ENCODE measurements at regions not wholly inside any gene's neighbourhood (a gene's known extent, or its start where the extent isn't known, plus 50 kb on each side); places are given as distances from the start of the nearest gene placed in this dataset.
"Not testable (repeated sequence)": the region's sequence is repeated elsewhere in the genome, so short reads cannot be mapped to it uniquely, and the experiment has no call there.

GRCh38 chr3:66937041-66937440 is 61.1 kb upstream of the KBTBD8 start:
- H3K9me3 ChIP-seq (ENCODE audit: control insufficient read depth, insufficient read depth, low read length); H3K27ac ChIP-seq (ENCODE audit: low read depth, low read length); H3K36me3 ChIP-seq (ENCODE audit: control insufficient read depth, insufficient read depth, low read length); H3K4me3 ChIP-seq (ENCODE audit: low read depth, low read length); H3K9ac ChIP-seq (ENCODE audit: low read depth, low read length); H3K27me3 ChIP-seq (ENCODE audit: control insufficient read depth, insufficient read depth, low read length): not testable (repeated sequence)
- peaks cover 48% of the 10 kb centered on the region for H3K4me1 ChIP-seq (ENCODE audit: control insufficient read depth, insufficient read depth, low read length)

DNA sequence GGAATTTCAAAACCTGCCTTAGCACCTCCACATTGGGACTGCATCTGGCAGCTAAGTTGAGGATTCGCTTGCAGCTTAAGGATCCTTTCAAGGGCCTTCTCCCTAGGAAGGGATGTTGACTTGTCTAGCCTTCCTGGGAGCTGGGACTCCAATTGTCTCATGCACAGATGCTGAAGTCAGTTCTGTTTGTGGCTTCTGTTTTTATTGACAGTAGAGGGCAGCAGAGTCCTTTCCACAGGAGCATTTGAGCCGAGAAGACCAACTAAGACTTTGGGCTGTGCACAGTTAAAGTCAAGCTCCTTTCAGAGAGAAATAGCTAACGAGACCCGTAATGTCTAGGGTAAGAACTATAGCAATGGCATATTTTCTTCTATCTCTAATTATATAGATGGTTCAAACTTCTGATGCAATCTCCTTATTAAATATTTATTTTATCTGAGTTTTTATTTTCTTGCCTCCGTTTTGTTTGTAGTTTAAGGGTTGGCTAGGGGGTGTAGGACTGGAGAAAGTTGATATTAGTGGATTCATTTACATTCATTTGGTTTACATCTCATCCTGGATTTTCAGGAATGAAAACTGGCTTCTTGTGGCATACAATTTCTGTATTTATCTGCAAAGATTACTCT is 59.7 kb upstream of the KBTBD8 start:
- no peak overlapping the region for H3K9ac ChIP-seq (ENCODE audit: low read depth, low read length)
- H3K36me3 ChIP-seq (ENCODE audit: control insufficient read depth, insufficient read depth, low read length) = no peaks in the 10 kb centered on the region
- H3K27ac ChIP-seq (ENCODE audit: low read depth, low read length) = no peak overlapping the region
- no peak overlapping the region; the same call in 1 of the 2 replicates for H3K4me3 ChIP-seq (ENCODE audit: low read depth, low read length)
- peaks cover 35% of the 10 kb centered on the region for H3K4me1 ChIP-seq (ENCODE audit: control insufficient read depth, insufficient read depth, low read length)
- H3K9me3 ChIP-seq (ENCODE audit: control insufficient read depth, insufficient read depth, low read length) = no peaks in the 10 kb centered on the region
- no peaks in the 10 kb centered on the region for H3K27me3 ChIP-seq (ENCODE audit: control insufficient read depth, insufficient read depth, low read length)

- H3K9ac ChIP-seq (ENCODE audit: low read depth, low read length) = no peak overlapping the region
- no peaks in the 10 kb centered on the region for H3K9me3 ChIP-seq (ENCODE audit: control insufficient read depth, insufficient read depth, low read length)
- H3K36me3 ChIP-seq (ENCODE audit: control insufficient read depth, insufficient read depth, low read length) = no peaks in the 10 kb centered on the region
- H3K4me3 ChIP-seq (ENCODE audit: low read depth, low read length) = no peak overlapping the region
- no peak overlapping the region for H3K27ac ChIP-seq (ENCODE audit: low read depth, low read length)
- H3K27me3 ChIP-seq (ENCODE audit: control insufficient read depth, insufficient read depth, low read length) = no peaks in the 10 kb centered on the region
- H3K4me1 ChIP-seq (ENCODE audit: control insufficient read depth, insufficient read depth, low read length) = no peaks in the 10 kb centered on the region
These were observed 50.1 kb upstream of the KBTBD8 start for GRCh38 chr3:66948041-66948440.

Measured in HUES48 (cell line).